ENCODE measurements at regions not wholly inside any gene's neighbourhood (a gene's known extent, or its start where the extent isn't known, plus 50 kb on each side); places are given as distances from the start of the nearest gene placed in this dataset.
"Not testable (repeated sequence)": the region's sequence is repeated elsewhere in the genome, so short reads cannot be mapped to it uniquely, and the experiment has no call there.

DNA sequence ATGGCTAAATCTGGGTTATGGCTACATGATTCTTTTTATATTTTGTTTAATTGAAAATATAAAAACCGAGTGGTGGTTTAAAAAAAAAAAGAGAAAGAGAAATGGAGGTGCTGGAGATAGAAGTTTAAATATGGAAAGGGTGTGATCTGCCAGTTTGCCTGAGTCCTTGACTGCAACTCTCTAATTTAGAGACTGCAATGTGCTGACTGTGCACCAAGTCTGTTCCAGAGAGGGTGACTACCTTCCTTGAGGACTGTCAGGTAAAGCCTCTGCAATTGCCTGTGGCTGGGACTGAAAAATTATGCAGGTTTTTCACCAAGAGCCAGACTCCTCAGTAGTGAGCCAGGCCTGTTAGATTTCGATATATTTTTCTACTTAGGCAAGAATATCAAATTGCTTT, 1326.3 kb downstream of the BRINP3 start:
- no peak for DNase-seq

DNA sequence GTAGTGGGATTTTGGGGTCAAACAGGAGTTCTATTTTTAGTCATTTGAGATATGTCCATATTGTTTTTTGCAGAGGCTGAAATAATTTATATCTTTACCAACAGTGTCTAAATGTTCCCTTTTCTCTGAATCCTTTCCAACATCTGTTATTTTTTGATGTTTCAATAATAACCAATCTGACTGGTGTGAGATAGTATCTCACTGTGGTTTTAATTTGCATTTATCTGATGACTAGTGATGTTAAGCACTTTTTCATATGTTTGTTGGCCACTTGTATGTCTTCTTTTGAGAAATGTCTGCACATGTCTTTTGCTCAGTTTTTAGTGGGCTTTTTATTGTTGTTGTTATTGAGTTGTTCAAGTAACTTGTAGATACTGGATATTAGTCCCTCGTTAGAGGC, 1325.0 kb downstream of the BRINP3 start:
- no peak for DNase-seq

DNA sequence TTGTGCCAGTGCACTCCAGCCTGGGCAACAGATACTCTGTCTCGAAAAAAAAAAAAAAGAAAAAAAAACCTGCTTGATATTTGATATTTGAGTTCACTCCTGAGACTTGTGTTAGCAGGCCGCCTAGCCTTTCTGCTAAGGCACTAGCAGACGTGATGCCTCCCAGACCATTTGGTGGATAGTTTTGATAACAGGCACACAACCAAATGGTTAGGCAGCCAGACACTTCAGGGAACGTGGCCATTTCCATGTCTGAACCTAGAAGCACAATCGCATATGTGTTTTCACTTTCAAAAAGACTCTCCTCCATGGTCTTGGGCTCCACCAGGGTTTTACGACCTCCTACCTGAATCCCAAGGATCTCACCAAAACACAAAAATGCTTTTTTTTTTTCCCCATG, 1319.5 kb downstream of the BRINP3 start:
- DNase-seq = no peak

DNA sequence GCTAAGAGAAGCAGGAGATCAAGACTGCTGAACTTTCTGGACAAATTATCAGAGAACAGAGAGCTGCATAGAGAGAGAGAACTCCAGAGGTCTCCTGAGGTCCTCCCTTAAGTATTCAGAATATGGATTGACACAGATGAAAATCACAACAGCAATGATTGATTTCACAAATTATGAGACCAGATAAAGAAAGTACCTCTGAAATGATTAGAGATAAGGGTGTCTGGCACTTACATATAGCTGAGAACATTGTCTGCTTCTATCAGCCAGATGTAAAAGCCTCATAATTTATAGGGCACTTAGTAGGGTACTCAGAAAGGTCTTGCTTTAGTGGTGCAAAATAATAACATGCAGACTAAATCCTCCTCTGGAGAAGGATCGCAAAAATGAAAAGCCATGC, 1301.8 kb downstream of the BRINP3 start:
- DNase-seq = no peak

DNA sequence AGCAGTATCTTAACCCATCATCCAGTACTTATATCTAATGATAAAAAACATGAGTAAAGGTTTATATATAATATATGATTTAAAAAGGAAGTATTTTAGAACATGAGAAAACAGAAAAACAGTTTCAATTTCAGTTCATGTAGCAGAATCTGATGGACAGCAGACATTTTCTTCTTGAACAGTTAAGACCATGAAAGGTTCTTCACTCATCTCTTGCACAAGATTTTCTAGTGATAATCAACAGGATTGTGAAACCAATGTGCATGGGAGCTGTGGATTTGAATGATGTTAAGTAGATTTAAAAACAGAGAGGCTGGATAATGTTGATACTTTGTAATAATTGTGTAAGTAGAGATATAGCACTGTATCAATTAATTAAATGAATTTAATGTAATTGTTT, 1297.6 kb downstream of the BRINP3 start:
- DNase-seq = no peak

DNA sequence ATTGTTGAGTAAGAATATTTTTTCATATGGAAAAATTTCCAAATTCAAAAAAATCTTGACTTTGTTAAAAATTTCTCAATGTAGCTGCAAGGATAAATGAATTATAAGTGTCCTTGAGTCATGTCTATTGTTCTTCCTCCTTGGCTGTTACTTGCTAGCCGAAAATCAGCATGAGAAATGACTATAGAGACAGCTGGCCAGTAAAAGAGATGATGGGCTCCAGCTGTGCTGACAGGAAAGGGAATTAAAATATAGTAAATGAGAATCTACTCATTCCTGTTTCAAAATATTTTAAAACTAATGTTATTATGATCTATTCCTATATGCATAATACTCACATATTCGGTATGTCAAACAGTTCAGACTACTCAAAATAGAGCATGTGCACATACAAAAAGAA, 1292.6 kb downstream of the BRINP3 start:
- no peak for DNase-seq

GRCh38 chr1:189192741-189193520, 1284.7 kb downstream of the BRINP3 start:
- no peak for DNase-seq

- no peak for DNase-seq
Observed at GRCh38 chr1:189205863-189206262, 1271.8 kb downstream of the BRINP3 start.

- no peak for DNase-seq
Observed at GRCh38 chr1:189206617-189207016, 1271.0 kb downstream of the BRINP3 start.

GRCh38 chr1:189211742-189212141, 1265.9 kb downstream of the BRINP3 start:
- DNase-seq = no peak

DNA sequence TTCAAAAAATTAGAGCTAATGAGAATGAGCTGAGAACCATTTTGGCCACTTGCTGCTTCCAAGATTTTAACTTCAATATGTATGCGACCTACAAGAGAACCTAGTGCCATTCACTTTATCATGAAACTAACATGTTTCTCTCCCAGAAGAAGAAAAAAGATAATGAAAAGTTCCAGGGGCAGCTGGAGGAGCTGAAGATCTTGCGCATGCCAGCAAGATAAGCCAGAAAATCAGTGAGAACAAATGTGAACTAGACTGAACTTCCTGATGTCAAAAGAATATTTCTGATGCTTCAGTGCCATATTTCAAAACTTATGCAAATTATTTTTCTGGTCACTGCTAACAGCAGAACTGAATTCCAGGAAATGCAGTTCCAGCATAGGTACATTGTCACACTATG, 1265.1 kb downstream of the BRINP3 start:
- DNase-seq = no peak

DNA sequence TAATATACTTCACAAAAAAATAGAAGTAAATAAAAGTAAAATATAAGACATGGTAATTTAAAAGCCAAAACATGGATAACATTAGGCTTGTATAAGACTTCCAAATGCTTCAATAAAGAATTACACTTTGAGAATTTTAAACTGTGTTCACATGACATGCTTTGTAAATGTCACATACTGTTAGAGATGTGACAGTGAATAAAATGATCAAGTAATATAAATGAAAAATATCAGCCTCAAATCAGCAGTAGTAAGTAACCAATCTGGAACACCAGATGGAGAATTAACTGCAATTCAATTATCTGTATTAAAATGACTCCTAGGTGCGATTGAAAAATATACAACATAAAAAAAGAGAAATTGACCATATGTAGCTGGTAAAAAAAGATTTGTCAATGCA, 1260.8 kb downstream of the BRINP3 start:
- no peak for DNase-seq

- no peak for DNase-seq
Observed at GRCh38 chr1:189217646-189218045, 1260.0 kb downstream of the BRINP3 start.

GRCh38 chr1:189220750-189221149, 1256.9 kb downstream of the BRINP3 start:
- DNase-seq = no peak

DNA sequence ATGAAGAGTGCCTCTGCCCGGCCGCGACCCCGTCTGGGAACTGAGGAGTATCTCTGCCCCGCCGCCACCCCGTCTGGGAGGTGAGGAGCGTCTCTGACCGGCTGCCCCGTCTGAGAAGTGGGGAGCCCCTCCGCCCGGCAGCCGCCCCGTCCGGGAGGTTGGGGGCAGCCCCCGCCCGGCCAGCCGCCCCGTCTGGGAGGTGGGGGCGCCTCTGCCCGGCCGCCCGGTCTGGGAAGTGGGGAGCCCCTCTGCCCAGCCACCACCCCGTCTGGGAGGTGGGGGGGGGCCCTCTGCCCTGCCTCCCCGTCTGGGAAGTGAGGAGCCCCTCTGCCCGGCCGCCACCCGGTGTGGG, 1251.9 kb downstream of the BRINP3 start:
- DNase-seq = not testable (repeated sequence)

- no peak for DNase-seq
Observed at GRCh38 chr1:189226779-189227178, 1250.9 kb downstream of the BRINP3 start.

- DNase-seq = no peak
Observed at GRCh38 chr1:189237008-189237407, 1240.7 kb downstream of the BRINP3 start.

DNA sequence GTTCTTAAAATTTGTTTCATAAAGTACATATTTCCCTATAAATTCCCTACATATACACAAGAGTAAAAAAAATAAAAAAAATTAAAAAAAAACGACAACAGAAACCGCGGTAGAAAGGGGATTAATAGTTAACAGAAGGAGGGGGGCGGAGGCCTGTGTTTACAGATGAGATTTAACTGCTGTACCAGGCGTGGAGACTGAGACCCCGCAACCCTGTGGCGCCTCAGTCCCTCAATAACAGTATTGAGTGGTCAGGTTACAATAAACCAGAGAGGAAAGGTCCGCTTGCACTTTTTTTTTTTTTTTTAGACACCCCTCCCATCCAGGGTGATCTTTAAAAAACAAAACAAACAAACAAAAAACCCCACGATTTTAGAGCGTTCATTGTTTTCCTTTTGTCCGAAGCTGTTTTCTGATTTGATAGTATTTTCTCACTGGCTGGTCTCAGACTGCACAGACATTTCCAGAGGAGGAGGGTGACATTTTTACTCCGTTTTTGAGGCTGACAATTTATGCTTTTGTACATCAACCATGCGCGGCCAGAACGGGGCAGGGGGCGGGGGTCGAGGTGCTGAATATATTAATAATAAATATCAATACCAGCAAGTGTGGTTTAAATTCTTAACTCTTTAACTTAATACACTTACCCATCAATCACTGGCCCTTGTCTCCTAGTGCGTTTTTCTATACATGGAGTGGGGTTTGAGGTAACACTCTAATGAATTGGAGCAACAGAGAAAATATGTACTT, 1223.9 kb downstream of the BRINP3 start:
- DNase-seq = no peak

- DNase-seq = not testable (repeated sequence)
Observed at GRCh38 chr1:189261128-189261527, 1216.5 kb downstream of the BRINP3 start.

- no peak for DNase-seq
Observed at GRCh38 chr1:189269011-189269410, 1208.7 kb downstream of the BRINP3 start.

DNA sequence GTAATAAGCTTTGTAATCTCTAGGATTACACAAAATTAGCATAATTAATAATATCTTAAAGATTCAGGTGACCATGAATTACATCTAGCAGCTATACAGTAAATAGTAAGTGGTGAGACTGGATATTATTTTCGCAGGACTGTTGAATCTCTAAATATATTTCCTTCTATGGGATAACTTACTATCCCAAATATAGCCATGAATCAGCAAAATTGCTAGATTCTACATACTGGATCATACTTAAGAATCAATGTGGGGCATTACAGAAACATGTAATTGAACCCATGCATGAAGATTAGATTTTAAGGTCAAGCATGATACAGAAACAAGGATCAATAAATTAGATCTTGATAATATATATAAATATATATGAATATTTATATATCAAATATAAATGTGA, 1203.4 kb downstream of the BRINP3 start:
- DNase-seq = no peak

DNA sequence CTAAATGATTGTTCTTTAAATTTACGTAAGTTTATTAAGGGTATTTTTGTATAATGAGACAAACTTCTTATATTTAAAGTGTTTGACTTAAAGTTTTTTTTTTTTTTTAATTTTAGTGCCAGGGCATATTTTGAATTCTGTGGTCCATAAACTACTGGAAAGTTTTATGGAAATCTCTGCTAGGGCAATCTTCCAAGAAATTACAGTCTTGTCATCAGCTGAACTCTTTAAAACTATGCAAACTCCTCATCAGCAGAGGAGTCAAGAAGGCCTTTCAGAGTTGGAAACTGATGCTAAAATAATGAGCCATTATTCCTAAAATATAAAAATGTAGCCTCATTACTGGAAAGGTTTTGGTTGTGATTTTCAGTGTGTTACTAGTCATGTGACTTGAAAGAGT, 1201.9 kb downstream of the BRINP3 start:
- no peak for DNase-seq

- no peak for DNase-seq
Observed at GRCh38 chr1:189289346-189289745, 1188.3 kb downstream of the BRINP3 start.
